RWPE1 (cell line): ENCODE measurements at regions not wholly inside any gene's neighbourhood (a gene's known extent, or its start where the extent isn't known, plus 50 kb on each side); places are given as distances from the start of the nearest gene placed in this dataset.

Experiments used
- CTCF ChIA-PET: fragments of 350-600 bp; sonication (Branson Sonifier 250); formaldehyde crosslinking; extraction: SDS; loops from one replicate; lab custom pipeline; 2021; lab: Yijun Ruan, JAX
- POLR2A ChIA-PET: fragments of 400-600 bp; formaldehyde crosslinking; extraction: SDS; loops from one replicate; lab custom pipeline; 2020; ENCODE audit warnings: antibody characterized with exemption; ENCODE audit not compliant: low non-redundant PET; lab: Yijun Ruan, JAX
- DNase-seq: peaks from one replicate; pipeline ENCODE4 v3.0.0; 2012; ENCODE audit warnings: low spot score
- H3K27ac ChIP-seq: fragments of 450-650 bp; 2 replicates; pipeline ENCODE4 v1.5.1; 2017
- TF ChIP-seq, protein P1 (sequence below): fragments of 450-650 bp; conservative IDR thresholded peaks from 2 replicates; pipeline ENCODE4 v1.5.1; 2017; ENCODE audit warnings: low read depth, mild to moderate bottlenecking

DNA sequence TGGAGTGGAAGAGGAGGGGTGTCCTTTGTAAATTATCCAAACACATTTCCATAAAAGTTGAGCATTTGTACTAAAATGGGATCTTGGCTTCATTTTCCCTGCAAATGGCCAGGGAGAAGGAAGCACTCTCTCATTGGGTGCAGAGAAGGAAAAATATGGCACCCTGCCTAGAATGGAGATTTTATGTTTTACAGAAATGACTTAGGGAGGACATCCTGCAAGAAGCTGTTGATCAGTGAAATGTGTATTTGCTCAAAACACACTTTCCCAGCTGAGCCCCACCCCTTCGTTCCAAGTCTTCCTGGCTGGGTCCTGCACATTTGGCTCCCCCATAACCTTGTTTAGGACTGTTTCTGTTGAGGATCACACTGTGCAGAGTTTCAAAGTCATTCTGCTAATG lies 213.5 kb upstream of the TAPT1 start:
- TF ChIP-seq, protein P1, sequence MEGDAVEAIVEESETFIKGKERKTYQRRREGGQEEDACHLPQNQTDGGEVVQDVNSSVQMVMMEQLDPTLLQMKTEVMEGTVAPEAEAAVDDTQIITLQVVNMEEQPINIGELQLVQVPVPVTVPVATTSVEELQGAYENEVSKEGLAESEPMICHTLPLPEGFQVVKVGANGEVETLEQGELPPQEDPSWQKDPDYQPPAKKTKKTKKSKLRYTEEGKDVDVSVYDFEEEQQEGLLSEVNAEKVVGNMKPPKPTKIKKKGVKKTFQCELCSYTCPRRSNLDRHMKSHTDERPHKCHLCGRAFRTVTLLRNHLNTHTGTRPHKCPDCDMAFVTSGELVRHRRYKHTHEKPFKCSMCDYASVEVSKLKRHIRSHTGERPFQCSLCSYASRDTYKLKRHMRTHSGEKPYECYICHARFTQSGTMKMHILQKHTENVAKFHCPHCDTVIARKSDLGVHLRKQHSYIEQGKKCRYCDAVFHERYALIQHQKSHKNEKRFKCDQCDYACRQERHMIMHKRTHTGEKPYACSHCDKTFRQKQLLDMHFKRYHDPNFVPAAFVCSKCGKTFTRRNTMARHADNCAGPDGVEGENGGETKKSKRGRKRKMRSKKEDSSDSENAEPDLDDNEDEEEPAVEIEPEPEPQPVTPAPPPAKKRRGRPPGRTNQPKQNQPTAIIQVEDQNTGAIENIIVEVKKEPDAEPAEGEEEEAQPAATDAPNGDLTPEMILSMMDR: no peak
- ChIA-PET CTCF (no interaction called here), POLR2A (no interaction called here)
- H3K27ac ChIP-seq: no peak overlapping the region
- DNase-seq: no peak

GRCh38 chr4:16438986-16439385 lies 212.7 kb upstream of the TAPT1 start:
- H3K27ac ChIP-seq: no peak overlapping the region
- no peak for DNase-seq
- ChIA-PET POLR2A (no interaction called here), CTCF (no interaction called here)
- TF ChIP-seq, protein P1: no peak

DNA sequence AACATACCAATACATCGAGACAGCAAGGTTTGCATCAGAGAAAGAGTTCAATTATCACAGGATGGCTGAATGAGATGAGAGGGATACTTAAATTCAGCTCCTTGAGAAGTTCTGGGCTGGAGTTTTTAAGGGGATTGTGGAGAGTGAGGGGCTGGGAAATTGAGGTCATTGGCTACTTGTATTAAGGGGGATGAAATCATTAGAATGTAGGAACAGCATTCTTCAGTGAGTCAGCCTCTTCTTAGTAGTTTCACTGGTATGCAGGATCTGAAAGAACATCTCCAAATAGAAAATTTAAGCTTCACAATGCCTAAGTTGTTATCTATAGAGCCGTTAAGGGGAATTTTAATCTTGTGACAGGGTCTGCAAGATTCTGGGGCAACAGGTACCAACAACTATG lies 211.6 kb upstream of the TAPT1 start:
- ChIA-PET POLR2A (no interaction called here), CTCF (no interaction called here)
- TF ChIP-seq, protein P1: no peak
- DNase-seq: no peak
- no peak overlapping the region for H3K27ac ChIP-seq

GRCh38 chr4:16431866-16432265 lies 205.6 kb upstream of the TAPT1 start:
- DNase-seq: no peak
- ChIA-PET POLR2A (no interaction called here), CTCF (no interaction called here)
- TF ChIP-seq, protein P1: no peak
- no peak overlapping the region for H3K27ac ChIP-seq

DNA sequence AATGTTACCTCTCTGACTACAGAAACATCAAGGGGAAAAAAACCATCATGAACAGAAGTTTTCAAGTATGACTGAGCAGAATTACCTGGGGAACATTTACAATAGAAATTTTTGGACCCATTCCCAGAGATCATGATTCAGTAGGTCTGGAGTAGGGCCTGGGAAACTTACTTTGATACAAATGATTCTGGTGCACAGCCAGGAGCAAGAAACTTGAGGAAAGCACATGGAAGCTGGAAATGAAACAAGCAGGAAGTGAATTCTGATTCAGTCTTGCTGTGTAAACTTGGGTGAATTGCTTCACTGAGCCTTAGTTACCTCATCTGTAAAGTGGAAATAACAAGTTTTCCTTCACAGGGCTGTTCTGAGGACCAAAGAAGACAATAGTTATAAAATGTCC lies 192.5 kb upstream of the TAPT1 start:
- peak; percentile 31 for DNase-seq
- TF ChIP-seq, protein P1: no peak
- ChIA-PET CTCF (no interaction called here), POLR2A (no interaction called here)
- no peak overlapping the region for H3K27ac ChIP-seq

DNA sequence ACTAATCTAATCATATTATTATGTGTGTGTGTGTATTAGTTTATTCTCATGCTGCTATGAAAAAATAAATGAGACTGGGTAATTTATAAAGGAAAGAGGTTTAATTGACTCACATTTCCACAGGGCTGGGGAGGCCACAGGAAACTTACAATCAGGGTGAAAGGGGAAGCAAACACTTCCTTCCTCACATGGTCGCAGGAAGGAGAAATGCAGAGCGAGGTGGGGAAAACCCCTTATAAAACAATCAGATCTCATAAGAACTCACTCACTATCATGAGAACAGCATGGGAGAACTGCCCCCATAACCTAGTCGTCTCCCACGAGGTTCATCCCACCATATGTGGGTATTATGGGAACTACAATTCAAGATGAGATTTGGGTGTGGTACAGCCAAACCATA lies 190.9 kb upstream of the TAPT1 start:
- no peak overlapping the region for H3K27ac ChIP-seq
- TF ChIP-seq, protein P1: no peak
- DNase-seq: no peak
- ChIA-PET CTCF (no interaction called here), POLR2A (no interaction called here)

DNA sequence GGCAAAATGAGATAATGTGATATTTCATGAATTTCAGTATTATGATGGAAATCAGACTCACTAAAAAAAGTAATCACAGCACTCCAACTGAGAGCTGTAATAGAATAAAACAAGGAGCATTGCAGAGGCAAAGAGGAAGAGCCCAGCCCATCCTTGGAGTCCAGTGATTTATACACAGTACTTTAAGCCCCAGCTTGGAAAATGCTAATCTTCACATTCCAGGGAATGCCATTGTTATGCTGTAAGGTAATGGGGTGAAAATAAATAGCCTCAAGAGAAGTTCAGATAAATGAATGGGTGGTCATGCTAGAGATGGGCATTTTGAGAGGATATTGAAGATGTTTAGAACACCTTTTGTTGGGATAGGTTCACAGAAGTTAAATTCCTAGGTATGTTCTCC lies 190.3 kb upstream of the TAPT1 start:
- TF ChIP-seq, protein P1: no peak
- ChIA-PET POLR2A (no interaction called here), CTCF (no interaction called here)
- DNase-seq: no peak
- H3K27ac ChIP-seq: no peak overlapping the region
